Osteocyte (in vitro differentiated cells): ENCODE measurements at regions not wholly inside any gene's neighbourhood (a gene's known extent, or its start where the extent isn't known, plus 50 kb on each side); places are given as distances from the start of the nearest gene placed in this dataset.

ENCODE experiments used
- DNase-seq: peaks from one replicate; pipeline ENCODE4 v3.0.0; 2021; ENCODE audit warnings: mixed read lengths; ENCODE audit not compliant: unreplicated experiment; ENCODE audit errors: extremely low spot score
- H3K27ac Mint-ChIP-seq: one replicate; pipeline ENCODE4 v1.8.0; 2021; ENCODE audit warnings: mild to moderate bottlenecking, mixed read lengths; ENCODE audit not compliant: unreplicated experiment
- H3K27me3 Mint-ChIP-seq: one replicate; pipeline ENCODE4 v1.8.0; 2021; ENCODE audit warnings: mixed read lengths; ENCODE audit not compliant: unreplicated experiment
- H3K36me3 Mint-ChIP-seq: one replicate; pipeline ENCODE4 v1.8.0; 2021; ENCODE audit warnings: mixed read lengths; ENCODE audit not compliant: unreplicated experiment
- H3K4me1 Mint-ChIP-seq: one replicate; pipeline ENCODE4 v1.8.0; 2021; ENCODE audit warnings: mixed read lengths; ENCODE audit not compliant: unreplicated experiment
- H3K4me3 Mint-ChIP-seq: one replicate; pipeline ENCODE4 v1.8.0; 2021; ENCODE audit warnings: mild to moderate bottlenecking, moderate library complexity, mixed read lengths; ENCODE audit not compliant: unreplicated experiment
- H3K9me3 Mint-ChIP-seq: one replicate; pipeline ENCODE4 v1.8.0; 2021; ENCODE audit warnings: mixed read lengths; ENCODE audit not compliant: unreplicated experiment
- TF ChIP-seq, protein P1 (sequence below): fragments of 200-600 bp; sonication (generic); IDR thresholded peaks from 2 replicates; pipeline ENCODE4 v1.5.0; 2021; ENCODE audit warnings: antibody characterized with exemption, mild to moderate bottlenecking, moderate library complexity

DNA sequence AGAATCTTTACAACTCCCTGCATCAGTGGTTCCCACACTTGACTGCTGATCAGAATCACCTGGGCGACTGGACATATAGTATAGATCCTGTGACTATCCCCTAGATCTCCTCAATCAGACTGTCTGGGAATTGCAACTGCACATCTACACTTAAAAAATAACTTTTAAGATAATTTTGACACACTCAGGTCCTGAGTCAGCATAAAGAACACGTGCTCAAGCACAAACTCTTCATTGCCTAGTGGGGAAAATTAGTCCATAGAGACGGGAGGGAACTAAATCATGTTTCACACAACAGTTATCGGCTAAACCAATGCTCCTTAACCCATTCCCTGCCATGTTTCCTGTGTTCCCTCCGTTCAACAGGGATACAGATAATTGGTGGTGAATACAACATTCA is 243.5 kb upstream of the FGF13 start:
- Mint-ChIP-seq H3K9me3 (peaks cover 51% of the 10 kb centered on the region), H3K27ac (no peak overlapping the region), H3K27me3 (no peaks in the 10 kb centered on the region), H3K4me1 (no peaks in the 10 kb centered on the region), H3K4me3 (no peak overlapping the region), H3K36me3 (no peaks in the 10 kb centered on the region)
- DNase-seq, result no peak
- TF ChIP-seq, protein P1, sequence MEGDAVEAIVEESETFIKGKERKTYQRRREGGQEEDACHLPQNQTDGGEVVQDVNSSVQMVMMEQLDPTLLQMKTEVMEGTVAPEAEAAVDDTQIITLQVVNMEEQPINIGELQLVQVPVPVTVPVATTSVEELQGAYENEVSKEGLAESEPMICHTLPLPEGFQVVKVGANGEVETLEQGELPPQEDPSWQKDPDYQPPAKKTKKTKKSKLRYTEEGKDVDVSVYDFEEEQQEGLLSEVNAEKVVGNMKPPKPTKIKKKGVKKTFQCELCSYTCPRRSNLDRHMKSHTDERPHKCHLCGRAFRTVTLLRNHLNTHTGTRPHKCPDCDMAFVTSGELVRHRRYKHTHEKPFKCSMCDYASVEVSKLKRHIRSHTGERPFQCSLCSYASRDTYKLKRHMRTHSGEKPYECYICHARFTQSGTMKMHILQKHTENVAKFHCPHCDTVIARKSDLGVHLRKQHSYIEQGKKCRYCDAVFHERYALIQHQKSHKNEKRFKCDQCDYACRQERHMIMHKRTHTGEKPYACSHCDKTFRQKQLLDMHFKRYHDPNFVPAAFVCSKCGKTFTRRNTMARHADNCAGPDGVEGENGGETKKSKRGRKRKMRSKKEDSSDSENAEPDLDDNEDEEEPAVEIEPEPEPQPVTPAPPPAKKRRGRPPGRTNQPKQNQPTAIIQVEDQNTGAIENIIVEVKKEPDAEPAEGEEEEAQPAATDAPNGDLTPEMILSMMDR, result no peak

DNA sequence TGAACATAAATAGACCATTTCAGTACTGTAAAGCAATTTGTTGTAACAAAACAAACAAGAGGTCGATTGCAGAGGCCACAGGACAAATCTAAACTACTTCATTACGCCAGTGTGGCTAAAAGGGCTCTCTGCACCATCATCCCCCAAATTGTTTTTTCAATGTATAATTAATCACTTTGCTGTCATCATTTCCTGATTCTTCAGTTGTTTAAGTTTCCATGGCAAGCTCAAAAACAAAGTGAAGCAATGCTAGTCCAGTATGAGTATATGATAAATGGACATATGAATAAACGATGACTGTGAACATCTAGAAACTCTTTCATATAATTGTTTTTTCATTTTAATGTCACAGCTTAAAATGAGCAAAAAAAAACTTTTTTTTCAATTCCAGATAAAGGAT is 235.4 kb upstream of the FGF13 start:
- H3K4me3 Mint-ChIP-seq, result no peak overlapping the region
- peaks cover 26% of the 10 kb centered on the region for H3K9me3 Mint-ChIP-seq
- TF ChIP-seq, protein P1, result no peak
- no peak for DNase-seq
- H3K27ac Mint-ChIP-seq, result no peak overlapping the region
- H3K4me1 Mint-ChIP-seq, result no peaks in the 10 kb centered on the region
- H3K36me3 Mint-ChIP-seq, result no peaks in the 10 kb centered on the region
- no peaks in the 10 kb centered on the region for H3K27me3 Mint-ChIP-seq

DNA sequence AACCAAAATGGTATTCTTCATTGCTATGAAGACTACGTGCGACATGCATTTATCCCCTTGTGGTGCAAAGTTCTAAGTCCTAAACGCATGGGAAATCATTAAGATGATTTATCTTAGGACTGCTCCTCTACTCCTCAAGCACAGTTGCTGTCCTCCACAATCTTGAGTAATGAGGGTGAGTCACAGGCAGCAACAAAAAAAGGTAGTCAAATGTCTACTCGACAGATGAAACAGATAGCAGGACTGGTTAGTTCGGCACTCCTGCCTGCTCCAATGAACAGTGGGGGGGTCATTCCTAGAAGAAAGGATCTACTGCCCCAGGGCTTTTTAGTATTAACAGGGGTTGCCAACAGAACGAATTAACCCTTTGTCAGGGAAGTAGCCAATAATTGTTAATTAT is 233.7 kb upstream of the FGF13 start:
- TF ChIP-seq, protein P1, result no peak
- DNase-seq, result no peak
- no peak overlapping the region for H3K4me3 Mint-ChIP-seq
- no peaks in the 10 kb centered on the region for H3K4me1 Mint-ChIP-seq
- H3K27ac Mint-ChIP-seq, result no peak overlapping the region
- H3K36me3 Mint-ChIP-seq, result no peaks in the 10 kb centered on the region
- H3K27me3 Mint-ChIP-seq, result no peaks in the 10 kb centered on the region
- H3K9me3 Mint-ChIP-seq, result peaks cover 25% of the 10 kb centered on the region

DNA sequence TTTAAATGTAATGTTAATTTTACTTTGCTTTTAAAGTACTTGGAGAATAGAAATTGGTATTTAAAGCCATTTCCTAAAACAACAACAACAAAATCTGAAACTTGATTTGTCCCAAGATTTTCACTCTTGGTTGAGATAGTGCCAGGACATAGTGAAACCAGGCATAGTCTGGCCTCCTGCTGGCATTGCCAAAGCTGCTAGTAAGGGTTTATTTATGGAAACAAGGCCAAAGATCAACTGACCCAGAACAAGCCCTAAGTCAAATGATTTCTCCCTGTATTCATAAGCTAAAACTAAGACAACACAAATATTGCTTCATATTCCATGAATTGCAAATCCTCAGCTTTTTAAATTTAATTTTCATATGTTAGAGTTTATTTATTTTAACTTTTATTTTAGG is 227.5 kb upstream of the FGF13 start:
- H3K4me3 Mint-ChIP-seq, result no peak overlapping the region
- TF ChIP-seq, protein P1, result no peak
- peaks cover 48% of the 10 kb centered on the region for H3K9me3 Mint-ChIP-seq
- no peak for DNase-seq
- no peaks in the 10 kb centered on the region for H3K36me3 Mint-ChIP-seq
- H3K4me1 Mint-ChIP-seq, result no peaks in the 10 kb centered on the region
- H3K27ac Mint-ChIP-seq, result no peak overlapping the region
- no peaks in the 10 kb centered on the region for H3K27me3 Mint-ChIP-seq

DNA sequence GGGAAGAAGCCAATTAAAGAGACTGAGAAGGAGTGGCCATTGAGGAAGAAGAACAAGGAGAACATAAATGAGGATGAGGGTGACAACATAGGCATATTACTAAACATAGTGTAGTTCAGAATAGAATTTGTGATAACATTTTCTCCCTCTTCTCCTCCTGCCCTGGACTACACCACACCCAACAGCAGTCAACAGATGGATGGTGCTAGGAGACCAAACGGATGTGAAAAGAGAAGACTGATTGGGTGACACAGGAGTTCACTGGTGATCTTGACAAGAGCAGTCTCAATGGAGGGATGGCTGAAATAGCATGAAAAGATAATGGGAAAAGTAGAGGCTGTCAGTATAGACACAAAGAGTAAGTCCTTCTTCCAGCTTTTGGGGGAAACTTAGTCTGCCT is 226.5 kb upstream of the FGF13 start:
- TF ChIP-seq, protein P1, result no peak

More for the DNA sequence above, 226.5 kb upstream of the FGF13 start:
- no peak for DNase-seq
- Mint-ChIP-seq H3K4me1 (no peaks in the 10 kb centered on the region), H3K4me3 (no peak overlapping the region), H3K36me3 (no peaks in the 10 kb centered on the region), H3K27ac (no peak overlapping the region), H3K9me3 (peaks cover 48% of the 10 kb centered on the region), H3K27me3 (no peaks in the 10 kb centered on the region)
